HG03025 (cell line): ENCODE measurements at regions not wholly inside any gene's neighbourhood (a gene's known extent, or its start where the extent isn't known, plus 50 kb on each side); places are given as distances from the start of the nearest gene placed in this dataset.

Experiments
- ATAC-seq: cut with Tn5 transposase; IDR thresholded peaks from one replicate; pipeline ENCODE4 v1.9.1; 2021; ENCODE audit warnings: mild to moderate bottlenecking, moderate library complexity; ENCODE audit not compliant: unreplicated experiment, low FRiP score

DNA sequence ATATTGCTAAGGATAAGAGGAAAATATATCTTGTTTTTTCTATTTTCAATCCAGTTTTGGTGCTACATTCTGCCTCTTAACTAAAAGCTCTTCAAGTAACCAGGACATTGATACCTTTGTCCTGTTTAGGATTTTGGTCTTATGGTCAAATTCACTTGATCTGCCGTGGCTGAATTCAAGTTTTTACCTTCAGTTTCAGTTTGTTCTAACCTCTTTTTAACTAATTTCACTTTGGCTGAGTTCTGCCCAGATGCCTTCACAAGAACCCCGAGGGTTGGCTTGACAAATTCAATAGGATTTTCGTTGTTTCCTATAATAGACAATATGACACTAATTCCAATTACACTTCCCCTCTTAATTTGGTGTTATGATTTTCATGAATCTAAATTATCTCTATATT is 84.5 kb upstream of the C1orf21 start:
- no peak for ATAC-seq

DNA sequence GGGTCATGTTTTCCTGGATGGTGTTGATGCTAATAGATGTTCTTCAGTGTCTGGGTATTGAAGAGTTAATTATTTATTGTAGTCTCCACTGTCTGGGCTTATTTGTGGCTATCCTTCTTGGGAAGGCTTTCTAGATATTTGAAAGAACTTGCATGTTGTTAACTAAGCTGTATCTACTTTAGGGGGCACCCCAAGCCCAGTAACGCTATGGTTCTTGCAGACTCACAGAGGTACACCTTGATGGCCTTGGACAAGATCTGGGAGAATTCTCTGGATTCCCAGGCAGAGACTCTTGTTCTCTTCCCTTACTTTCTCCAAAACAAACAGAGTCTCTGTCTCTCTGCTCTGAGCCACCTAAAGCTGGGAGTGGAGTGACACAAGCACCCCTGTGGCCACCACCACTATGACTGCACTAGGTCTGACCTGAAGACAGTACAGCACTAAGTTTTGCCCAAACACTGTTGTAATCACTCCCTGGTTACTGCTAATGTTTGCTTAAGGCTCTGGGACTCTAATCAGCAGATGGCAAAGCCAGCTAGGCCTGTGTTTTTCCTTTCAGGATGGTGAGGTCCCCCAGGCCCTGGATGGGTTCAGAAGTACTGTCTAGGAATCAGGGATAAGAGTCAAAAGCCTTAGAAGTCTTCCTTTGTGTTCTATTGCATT is 76.5 kb upstream of the C1orf21 start:
- ATAC-seq: no peak

DNA sequence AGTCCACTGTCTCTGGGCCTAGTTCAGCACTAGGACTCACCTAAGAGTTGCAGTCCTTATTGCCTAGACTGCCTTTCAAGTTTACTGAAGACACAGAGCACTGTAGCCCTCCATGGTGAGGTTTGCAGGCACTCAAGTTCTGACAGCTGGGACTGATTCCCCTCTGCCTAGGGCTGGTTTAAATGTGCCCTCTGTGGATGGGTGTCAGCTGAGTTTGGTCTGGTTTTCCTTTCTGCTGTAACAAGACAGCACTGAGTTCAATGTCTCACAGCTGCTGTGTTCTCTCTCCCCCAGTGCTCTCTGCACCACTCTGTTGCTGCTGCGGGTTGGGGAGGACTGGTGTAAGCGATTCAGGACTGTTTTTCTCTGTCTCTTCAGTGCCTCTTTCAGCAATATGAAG is 75.2 kb upstream of the C1orf21 start:
- ATAC-seq: no peak

GRCh38 chr1:184315254-184315653 is 71.6 kb upstream of the C1orf21 start:
- no peak for ATAC-seq

DNA sequence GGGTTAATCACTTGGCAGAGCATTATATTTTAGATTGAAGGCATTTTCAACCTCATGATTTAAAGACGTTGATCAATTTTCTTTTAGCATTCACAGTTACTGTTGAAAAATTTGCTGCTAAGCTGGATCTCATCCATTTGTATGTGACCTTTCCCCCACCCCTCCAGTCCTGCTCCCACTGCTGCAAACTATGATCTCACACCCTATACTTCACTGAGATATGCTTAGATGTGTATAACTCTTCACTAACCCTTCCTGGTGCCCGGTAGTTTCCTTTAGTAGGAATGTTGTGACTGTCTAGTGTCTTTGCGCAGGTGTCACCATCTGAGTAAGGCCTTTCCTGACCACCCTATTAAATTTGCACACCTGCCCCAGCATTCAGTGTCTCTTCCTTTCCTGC is 67.0 kb upstream of the C1orf21 start:
- no peak for ATAC-seq

DNA sequence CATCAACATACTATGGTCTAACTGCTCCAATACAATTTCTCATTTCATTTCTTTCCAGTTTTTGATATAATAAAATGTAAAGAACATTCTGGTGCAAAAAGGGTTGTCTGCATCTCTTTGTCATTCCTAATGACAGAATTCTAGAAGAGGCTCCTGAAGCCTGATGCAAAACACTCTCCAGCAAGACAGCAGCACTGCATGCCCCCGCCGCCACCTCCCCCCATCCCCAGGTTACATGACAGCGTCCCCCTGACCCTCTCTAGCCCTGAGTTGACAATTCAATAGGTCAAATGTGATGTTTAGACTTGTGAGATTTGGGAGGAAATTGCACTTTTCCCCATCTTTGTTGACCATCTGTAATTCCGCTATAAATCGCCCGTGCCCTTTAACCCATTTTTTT is 64.6 kb upstream of the C1orf21 start:
- no peak for ATAC-seq

GRCh38 chr1:184324972-184325371 is 61.9 kb upstream of the C1orf21 start:
- no peak for ATAC-seq

GRCh38 chr1:184326278-184326677 is 60.6 kb upstream of the C1orf21 start:
- ATAC-seq: no peak

DNA sequence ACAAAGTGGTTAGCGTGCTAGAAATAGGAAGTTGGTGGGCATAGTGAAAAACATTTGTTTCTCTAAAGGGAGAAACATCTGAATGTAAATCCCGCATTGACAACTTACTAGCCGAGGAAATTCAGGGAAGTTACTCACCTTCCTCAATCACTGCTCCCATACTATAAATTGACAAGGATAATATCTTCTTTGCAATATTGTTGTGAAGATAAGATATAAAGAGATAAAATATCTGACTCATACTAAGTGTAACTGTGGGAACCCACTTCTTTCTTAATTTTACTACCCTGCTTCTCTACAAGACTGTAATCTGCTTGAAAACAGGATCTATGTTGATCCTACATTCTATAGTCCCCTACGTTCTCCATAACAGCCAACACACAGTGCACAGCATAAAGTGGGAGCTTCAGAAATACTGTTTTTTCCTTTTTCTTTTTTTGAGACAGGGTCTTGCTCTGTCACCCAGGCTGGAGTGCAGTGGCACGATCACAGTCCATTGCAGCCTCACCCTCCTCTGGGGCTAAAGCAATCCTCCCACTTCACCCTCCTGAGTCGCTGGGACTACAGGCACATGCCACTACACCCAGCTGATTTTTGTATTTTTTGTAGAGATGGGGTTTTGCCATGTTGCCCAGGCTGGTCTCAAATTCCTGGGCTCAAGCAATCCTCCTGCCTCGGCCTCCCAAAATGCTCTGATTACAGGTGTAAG is 57.4 kb upstream of the C1orf21 start:
- no peak for ATAC-seq

GRCh38 chr1:184329962-184330868 is 56.6 kb upstream of the C1orf21 start:
- no peak for ATAC-seq

GRCh38 chr1:184330875-184331274 is 56.0 kb upstream of the C1orf21 start:
- no peak for ATAC-seq
